ENCODE measurements at regions not wholly inside any gene's neighbourhood (a gene's known extent, or its start where the extent isn't known, plus 50 kb on each side); places are given as distances from the start of the nearest gene placed in this dataset.

GRCh38 chrX:44470816-44471215 is 71.8 kb downstream of the FUNDC1 start:
- DNase-seq (ENCODE audit: extremely low read depth in 1 of 11, low read depth in 9 of 11, low spot score in 4 of 11), result no peak

GRCh38 chrX:44462850-44463249 is 79.8 kb downstream of the FUNDC1 start:
- no peak for DNase-seq (ENCODE audit: extremely low read depth in 1 of 11, low read depth in 9 of 11, low spot score in 4 of 11)

GRCh38 chrX:44459501-44459900 is 83.2 kb downstream of the FUNDC1 start:
- no peak for DNase-seq (ENCODE audit: extremely low read depth in 1 of 11, low read depth in 9 of 11, low spot score in 4 of 11)

GRCh38 chrX:44456685-44457084 is 86.0 kb downstream of the FUNDC1 start:
- DNase-seq (ENCODE audit: extremely low read depth in 1 of 11, low read depth in 9 of 11, low spot score in 4 of 11), result no peak

GRCh38 chrX:44451056-44451455 is 91.6 kb downstream of the FUNDC1 start:
- no peak for DNase-seq (ENCODE audit: extremely low read depth in 1 of 11, low read depth in 9 of 11, low spot score in 4 of 11)

GRCh38 chrX:44447214-44447613 is 95.4 kb downstream of the FUNDC1 start:
- no peak for DNase-seq (ENCODE audit: extremely low read depth in 1 of 11, low read depth in 9 of 11, low spot score in 4 of 11)

GRCh38 chrX:44440006-44440405 is 96.5 kb upstream of the EFHC2 start:
- DNase-seq (ENCODE audit: extremely low read depth in 1 of 11, low read depth in 9 of 11, low spot score in 4 of 11), result no peak

- no peak for DNase-seq (ENCODE audit: extremely low read depth in 1 of 11, low read depth in 9 of 11, low spot score in 4 of 11)
Observed at GRCh38 chrX:44439242-44439794, 95.8 kb upstream of the EFHC2 start.

- no peak for DNase-seq (ENCODE audit: extremely low read depth in 1 of 11, low read depth in 9 of 11, low spot score in 4 of 11)
Observed at GRCh38 chrX:44435047-44435446, 91.6 kb upstream of the EFHC2 start.

GRCh38 chrX:44433556-44433955 is 90.1 kb upstream of the EFHC2 start:
- no peak for DNase-seq (ENCODE audit: extremely low read depth in 1 of 11, low read depth in 9 of 11, low spot score in 4 of 11)

- peak in 6 of 11 donors; percentile 0 to 23 (median 8) for DNase-seq (ENCODE audit: extremely low read depth in 1 of 11, low read depth in 9 of 11, low spot score in 4 of 11)
Observed at GRCh38 chrX:44432641-44433040, 89.2 kb upstream of the EFHC2 start.

GRCh38 chrX:44431194-44431593 is 87.7 kb upstream of the EFHC2 start:
- no peak for DNase-seq (ENCODE audit: extremely low read depth in 1 of 11, low read depth in 9 of 11, low spot score in 4 of 11)

GRCh38 chrX:44428989-44429627 is 85.6 kb upstream of the EFHC2 start:
- DNase-seq (ENCODE audit: extremely low read depth in 1 of 11, low read depth in 9 of 11, low spot score in 4 of 11), result no peak

GRCh38 chrX:44422631-44423030 is 79.2 kb upstream of the EFHC2 start:
- no peak for DNase-seq (ENCODE audit: extremely low read depth in 1 of 11, low read depth in 9 of 11, low spot score in 4 of 11)

- DNase-seq (ENCODE audit: extremely low read depth in 1 of 11, low read depth in 9 of 11, low spot score in 4 of 11), result no peak
Observed at GRCh38 chrX:44415639-44416386, 72.3 kb upstream of the EFHC2 start.

GRCh38 chrX:44401151-44401550 is 57.7 kb upstream of the EFHC2 start:
- no peak for DNase-seq (ENCODE audit: extremely low read depth in 1 of 11, low read depth in 9 of 11, low spot score in 4 of 11)

GRCh38 chrX:44400588-44400987 is 57.1 kb upstream of the EFHC2 start:
- no peak for DNase-seq (ENCODE audit: extremely low read depth in 1 of 11, low read depth in 9 of 11, low spot score in 4 of 11)

- no peak for DNase-seq (ENCODE audit: extremely low read depth in 1 of 11, low read depth in 9 of 11, low spot score in 4 of 11)
Observed at GRCh38 chrX:44400161-44400560, 56.7 kb upstream of the EFHC2 start.

All from renal cortex interstitium (tissue), 11 donors.